WTC11 (cell line): ENCODE measurements at regions not wholly inside any gene's neighbourhood (a gene's known extent, or its start where the extent isn't known, plus 50 kb on each side); places are given as distances from the start of the nearest gene placed in this dataset.

Experiments used
- ATAC-seq: fragments of 200-7000 bp; cut with Tn5 transposase; 2 replicates; pipeline ENCODE4 v1.10.0; 2021; ENCODE audit warnings: mild to moderate bottlenecking, moderate library complexity
- CTCF ChIA-PET: fragments of 300-600 bp; sonication (Branson Sonifier 250); formaldehyde crosslinking; loops from one replicate; lab custom pipeline; 2021; ENCODE audit warnings: antibody characterized with exemption; lab: Charles Lee
- POLR2A ChIA-PET: fragments of 350-600 bp; sonication (Branson Sonifier 250); formaldehyde crosslinking; loops from one replicate; lab custom pipeline; 2021; ENCODE audit warnings: antibody characterized with exemption; lab: Charles Lee
- DNase-seq: peaks from one replicate; pipeline ENCODE4 v3.0.0; 2021; ENCODE audit warnings: low spot score
- H3K27ac Mint-ChIP-seq: 2 replicates; pipeline ENCODE4 v1.8.0; 2021; ENCODE audit warnings: mixed read lengths
- H3K27me3 Mint-ChIP-seq: 2 replicates; pipeline ENCODE4 v1.8.0; 2021; ENCODE audit warnings: low read depth, mild to moderate bottlenecking, moderate library complexity, mixed read lengths
- H3K36me3 Mint-ChIP-seq: 2 replicates; pipeline ENCODE4 v1.8.0; 2021; ENCODE audit warnings: mixed read lengths
- H3K4me1 Mint-ChIP-seq: 2 replicates; pipeline ENCODE4 v1.8.0; 2022; ENCODE audit warnings: mixed read lengths
- H3K4me3 Mint-ChIP-seq: 2 replicates; pipeline ENCODE4 v1.8.0; 2021; ENCODE audit warnings: mild to moderate bottlenecking, moderate library complexity, mixed read lengths
- H3K9me3 Mint-ChIP-seq: 2 replicates; pipeline ENCODE4 v1.8.0; 2021; ENCODE audit warnings: mixed read lengths
- E2F1 ChIP-seq: sonication (generic); formaldehyde crosslinking; IDR thresholded peaks from 2 replicates; pipeline ENCODE4 v1.8.0; 2022; ENCODE audit warnings: mild to moderate bottlenecking, missing genetic modification reagents
- E2F5 ChIP-seq: sonication (generic); formaldehyde crosslinking; IDR thresholded peaks from 2 replicates; pipeline ENCODE4 v1.8.1; 2022; ENCODE audit warnings: mild to moderate bottlenecking, moderate library complexity, missing genetic modification reagents
- FOXK1 ChIP-seq: sonication (generic); formaldehyde crosslinking; IDR thresholded peaks from 2 replicates; pipeline ENCODE4 v1.8.0; 2022; ENCODE audit warnings: mild to moderate bottlenecking, moderate library complexity, missing genetic modification reagents
- FOXP4 ChIP-seq: sonication (generic); formaldehyde crosslinking; IDR thresholded peaks from 2 replicates; pipeline ENCODE4 v1.8.0; 2022; ENCODE audit warnings: mild to moderate bottlenecking, missing genetic modification reagents
- GRHL2 ChIP-seq: fragments of 250-450 bp; sonication (Bioruptor Pico); IDR thresholded peaks from 2 replicates; pipeline ENCODE4 v1.8.0; 2022; ENCODE audit warnings: mild to moderate bottlenecking, moderate library complexity; ENCODE audit not compliant: insufficient replicate concordance, severe bottlenecking
- HMGA2 ChIP-seq: fragments of 250-450 bp; sonication (Bioruptor Pico); IDR thresholded peaks from 2 replicates; pipeline ENCODE4 v1.4.0; 2021; ENCODE audit warnings: mild to moderate bottlenecking, moderate library complexity
- IRF2 ChIP-seq: sonication (generic); formaldehyde crosslinking; IDR thresholded peaks from 2 replicates; pipeline ENCODE4 v1.8.0; 2022; ENCODE audit warnings: low read depth, missing genetic modification reagents, borderline replicate concordance
- JAZF1 ChIP-seq: fragments of 250-450 bp; sonication (Bioruptor Pico); IDR thresholded peaks from 2 replicates; pipeline ENCODE4 v1.9.0; 2021; ENCODE audit warnings: moderate library complexity, mild to moderate bottlenecking, inconsistent platforms
- MYBL2 ChIP-seq: sonication (generic); formaldehyde crosslinking; IDR thresholded peaks from 2 replicates; pipeline ENCODE4 v1.8.1; 2023; ENCODE audit warnings: mild to moderate bottlenecking, moderate library complexity, missing genetic modification reagents
- NFE2L1 ChIP-seq: sonication (generic); formaldehyde crosslinking; IDR thresholded peaks from 2 replicates; pipeline ENCODE4 v1.8.1; 2023; ENCODE audit warnings: missing genetic modification reagents
- NR3C1 ChIP-seq: sonication (generic); formaldehyde crosslinking; conservative IDR thresholded peaks from 2 replicates; pipeline ENCODE4 v1.8.1; 2023; ENCODE audit warnings: low read depth, mild to moderate bottlenecking, missing genetic modification reagents
- OVOL2 ChIP-seq: fragments of 250-450 bp; sonication (Bioruptor Pico); IDR thresholded peaks from 2 replicates; pipeline ENCODE4 v1.9.0; 2021; ENCODE audit warnings: mild to moderate bottlenecking, borderline replicate concordance
- RELA ChIP-seq: sonication (generic); formaldehyde crosslinking; IDR thresholded peaks from 2 replicates; pipeline ENCODE4 v1.8.1; 2022; ENCODE audit warnings: missing genetic modification reagents, mild to moderate bottlenecking, borderline replicate concordance
- ZNF121 ChIP-seq: sonication (generic); formaldehyde crosslinking; IDR thresholded peaks from 2 replicates; pipeline ENCODE4 v1.8.0; 2023; ENCODE audit warnings: missing genetic modification reagents
- ZNF263 ChIP-seq: sonication (generic); formaldehyde crosslinking; IDR thresholded peaks from 2 replicates; pipeline ENCODE4 v1.8.1; 2022; ENCODE audit warnings: low read depth, mild to moderate bottlenecking, moderate library complexity, missing genetic modification reagents
- ZNF281 ChIP-seq: sonication (generic); formaldehyde crosslinking; IDR thresholded peaks from 2 replicates; pipeline ENCODE4 v1.8.0; 2023; ENCODE audit warnings: mild to moderate bottlenecking, missing genetic modification reagents
- TF ChIP-seq, protein P1 (sequence below): fragments of 200-600 bp; IDR thresholded peaks from 2 replicates; pipeline ENCODE4 v1.8.0; 2022; ENCODE audit warnings: antibody characterized with exemption

- no peaks in the 10 kb centered on the region for H3K4me1 Mint-ChIP-seq
- no peaks in the 10 kb centered on the region for H3K36me3 Mint-ChIP-seq
- no peak for ATAC-seq
- no peak overlapping the region for H3K27ac Mint-ChIP-seq
- TF ChIP-seq ZNF281 (CRISPR knock-in tag) = no peak
- no peak for TF ChIP-seq ZNF121
- TF ChIP-seq IRF2 (CRISPR knock-in tag) = no peak
- no peak overlapping the region for H3K4me3 Mint-ChIP-seq
- H3K9me3 Mint-ChIP-seq = no peaks in the 10 kb centered on the region
- POLR2A ChIA-PET = no interaction called here
- no peaks in the 10 kb centered on the region for H3K27me3 Mint-ChIP-seq
- CTCF ChIA-PET = no interaction called here
- no peak for DNase-seq
These were observed 502.6 kb upstream of the CBLB start for GRCh38 chr3:106371221-106371970.

DNA sequence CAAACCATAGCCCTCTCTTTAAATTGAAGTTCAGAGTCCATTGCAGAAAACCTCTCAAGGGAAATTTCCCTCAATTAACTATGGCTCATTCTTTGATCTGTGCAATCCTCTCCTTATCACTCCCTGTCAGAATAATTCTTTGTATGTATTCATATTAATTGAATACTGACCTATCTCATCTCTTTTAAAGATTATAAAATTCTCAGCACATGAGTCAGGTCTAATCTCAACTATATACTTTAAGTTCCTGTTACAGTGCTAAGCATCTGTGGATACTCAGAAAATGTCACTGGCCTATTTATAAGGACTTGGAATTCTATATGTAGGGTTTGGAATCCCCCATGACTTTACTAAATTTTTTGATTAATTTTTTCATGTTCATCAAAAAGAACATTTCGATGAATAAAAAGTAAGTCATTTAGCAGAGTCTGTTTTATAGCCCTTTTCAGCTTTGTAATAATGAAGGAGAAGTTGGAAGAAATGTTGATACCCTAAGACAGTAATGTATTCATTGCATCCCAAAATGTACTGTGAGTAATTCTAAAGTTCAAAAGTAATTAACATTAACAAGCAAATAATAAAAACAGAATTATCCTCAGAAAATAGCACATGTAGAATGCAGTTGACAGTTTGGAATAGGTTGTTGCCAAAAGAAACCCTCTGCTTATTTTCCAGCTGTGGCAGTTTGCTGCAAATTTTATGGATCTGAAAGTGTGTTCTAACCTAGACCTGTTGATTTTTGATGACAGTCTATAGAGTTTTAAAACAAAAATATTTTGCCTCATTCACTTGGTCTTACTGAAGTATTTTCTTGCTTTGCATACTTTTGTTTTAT lies 503.4 kb upstream of the CBLB start:
- Mint-ChIP-seq H3K27ac (no peak overlapping the region), H3K36me3 (no peaks in the 10 kb centered on the region), H3K27me3 (no peaks in the 10 kb centered on the region), H3K9me3 (no peaks in the 10 kb centered on the region), H3K4me1 (no peaks in the 10 kb centered on the region), H3K4me3 (no peak overlapping the region)
- CTCF ChIA-PET = no interaction called here
- POLR2A ChIA-PET = no interaction called here
- no peak for ATAC-seq
- no peak for TF ChIP-seq JAZF1 (CRISPR knock-in tag)
- TF ChIP-seq GRHL2 (CRISPR knock-in tag) = no peak
- TF ChIP-seq RELA (CRISPR knock-in tag) = no peak
- DNase-seq = no peak

DNA sequence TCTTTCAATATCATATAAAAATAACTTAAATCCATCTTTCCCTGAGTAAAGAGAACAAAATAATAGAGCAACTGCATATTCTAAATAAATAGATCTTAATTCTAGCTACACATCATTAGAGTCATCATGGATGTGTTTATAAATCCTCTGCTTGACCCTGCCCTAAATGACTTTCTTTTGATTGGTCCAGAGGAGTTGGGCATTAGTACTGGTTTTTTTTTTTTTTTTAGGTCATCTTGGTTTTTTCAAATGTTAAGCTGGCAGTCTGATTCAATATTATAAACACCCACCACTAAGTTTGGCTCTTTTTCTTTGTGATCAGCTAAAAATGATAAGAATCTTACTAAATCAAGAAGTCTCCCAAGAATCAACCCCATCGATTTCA lies 504.0 kb upstream of the CBLB start:
- TF ChIP-seq ZNF263 (CRISPR knock-in tag) (no peak), E2F5 (CRISPR knock-in tag) (no peak), ZNF281 (CRISPR knock-in tag) (no peak), NFE2L1 (CRISPR knock-in tag) (no peak), E2F1 (no peak), NR3C1 (CRISPR knock-in tag) (no peak), FOXK1 (CRISPR knock-in tag) (no peak), FOXP4 (no peak), HMGA2 (CRISPR knock-in tag) (no peak), OVOL2 (CRISPR knock-in tag) (no peak), JAZF1 (CRISPR knock-in tag) (no peak), MYBL2 (no peak), GRHL2 (CRISPR knock-in tag) (no peak)
- TF ChIP-seq, protein P1, sequence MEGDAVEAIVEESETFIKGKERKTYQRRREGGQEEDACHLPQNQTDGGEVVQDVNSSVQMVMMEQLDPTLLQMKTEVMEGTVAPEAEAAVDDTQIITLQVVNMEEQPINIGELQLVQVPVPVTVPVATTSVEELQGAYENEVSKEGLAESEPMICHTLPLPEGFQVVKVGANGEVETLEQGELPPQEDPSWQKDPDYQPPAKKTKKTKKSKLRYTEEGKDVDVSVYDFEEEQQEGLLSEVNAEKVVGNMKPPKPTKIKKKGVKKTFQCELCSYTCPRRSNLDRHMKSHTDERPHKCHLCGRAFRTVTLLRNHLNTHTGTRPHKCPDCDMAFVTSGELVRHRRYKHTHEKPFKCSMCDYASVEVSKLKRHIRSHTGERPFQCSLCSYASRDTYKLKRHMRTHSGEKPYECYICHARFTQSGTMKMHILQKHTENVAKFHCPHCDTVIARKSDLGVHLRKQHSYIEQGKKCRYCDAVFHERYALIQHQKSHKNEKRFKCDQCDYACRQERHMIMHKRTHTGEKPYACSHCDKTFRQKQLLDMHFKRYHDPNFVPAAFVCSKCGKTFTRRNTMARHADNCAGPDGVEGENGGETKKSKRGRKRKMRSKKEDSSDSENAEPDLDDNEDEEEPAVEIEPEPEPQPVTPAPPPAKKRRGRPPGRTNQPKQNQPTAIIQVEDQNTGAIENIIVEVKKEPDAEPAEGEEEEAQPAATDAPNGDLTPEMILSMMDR = no peak
- CTCF ChIA-PET = no interaction called here
- no peak overlapping the region for H3K4me3 Mint-ChIP-seq
- H3K27me3 Mint-ChIP-seq = no peaks in the 10 kb centered on the region
- H3K9me3 Mint-ChIP-seq = no peaks in the 10 kb centered on the region
- POLR2A ChIA-PET = no interaction called here
- no peak for DNase-seq
- no peaks in the 10 kb centered on the region for H3K36me3 Mint-ChIP-seq
- no peak overlapping the region for H3K27ac Mint-ChIP-seq
- no peak for ATAC-seq
- no peaks in the 10 kb centered on the region for H3K4me1 Mint-ChIP-seq
